Esophagus muscularis mucosa (tissue), 4 donors: ENCODE measurements at regions not wholly inside any gene's neighbourhood (a gene's known extent, or its start where the extent isn't known, plus 50 kb on each side); places are given as distances from the start of the nearest gene placed in this dataset.

ENCODE experiments used
- EP300 ChIP-seq: sonication (generic); formaldehyde crosslinking; IDR thresholded peaks from one replicate; pipeline ENCODE4 v1.6.1; 2017; ENCODE audit warnings: antibody characterized with exemption
- POLR2A ChIP-seq: fragments of 450-650 bp; IDR thresholded peaks from one replicate; pipeline ENCODE4 v1.6.1; 2017; ENCODE audit warnings: antibody characterized with exemption, moderate library complexity, mild to moderate bottlenecking, low read depth
- POLR2AphosphoS5 ChIP-seq, 2 donors: sonication (generic); formaldehyde crosslinking; IDR thresholded peaks; one replicate each; pipeline ENCODE4 v1.6.1; 2017; ENCODE audit warnings: antibody characterized with exemption in 2 of 2
- TF ChIP-seq, protein P1 (sequence below), 3 experiments: fragments of 200-600 bp in 2 of 3; fragments of 450-650 bp in 1 of 3; sonication (generic) in 2 of 3; IDR thresholded peaks; one replicate each; pipeline ENCODE4 v1.5.1; 2017 to 2019; ENCODE audit warnings: antibody characterized with exemption in 3 of 3, mild to moderate bottlenecking in 2 of 3, moderate library complexity in 1 of 3

- TF ChIP-seq, protein P1, sequence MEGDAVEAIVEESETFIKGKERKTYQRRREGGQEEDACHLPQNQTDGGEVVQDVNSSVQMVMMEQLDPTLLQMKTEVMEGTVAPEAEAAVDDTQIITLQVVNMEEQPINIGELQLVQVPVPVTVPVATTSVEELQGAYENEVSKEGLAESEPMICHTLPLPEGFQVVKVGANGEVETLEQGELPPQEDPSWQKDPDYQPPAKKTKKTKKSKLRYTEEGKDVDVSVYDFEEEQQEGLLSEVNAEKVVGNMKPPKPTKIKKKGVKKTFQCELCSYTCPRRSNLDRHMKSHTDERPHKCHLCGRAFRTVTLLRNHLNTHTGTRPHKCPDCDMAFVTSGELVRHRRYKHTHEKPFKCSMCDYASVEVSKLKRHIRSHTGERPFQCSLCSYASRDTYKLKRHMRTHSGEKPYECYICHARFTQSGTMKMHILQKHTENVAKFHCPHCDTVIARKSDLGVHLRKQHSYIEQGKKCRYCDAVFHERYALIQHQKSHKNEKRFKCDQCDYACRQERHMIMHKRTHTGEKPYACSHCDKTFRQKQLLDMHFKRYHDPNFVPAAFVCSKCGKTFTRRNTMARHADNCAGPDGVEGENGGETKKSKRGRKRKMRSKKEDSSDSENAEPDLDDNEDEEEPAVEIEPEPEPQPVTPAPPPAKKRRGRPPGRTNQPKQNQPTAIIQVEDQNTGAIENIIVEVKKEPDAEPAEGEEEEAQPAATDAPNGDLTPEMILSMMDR (IDR thresholded peaks at IDR 0.05), result no peak
- TF ChIP-seq EP300 (no peak), POLR2A (no peak), POLR2AphosphoS5 (IDR thresholded peaks at IDR 0.05) (no peak)
Observed at GRCh38 chr1:78759881-78760280, 110.2 kb downstream of the IFI44 start.
